ENCODE measurements at regions not wholly inside any gene's neighbourhood (a gene's known extent, or its start where the extent isn't known, plus 50 kb on each side); places are given as distances from the start of the nearest gene placed in this dataset.

- no peak for DNase-seq (ENCODE audit: low read depth in 2 of 2)
Observed at GRCh38 chr14:98226411-98226810, 1045.6 kb downstream of the BCL11B start.

GRCh38 chr14:98227000-98227726, 1044.8 kb downstream of the BCL11B start:
- DNase-seq (ENCODE audit: low read depth in 2 of 2): peak; percentile 29 to 43

GRCh38 chr14:98227727-98228111, 1044.3 kb downstream of the BCL11B start:
- no peak for DNase-seq (ENCODE audit: low read depth in 2 of 2)

- no peak for DNase-seq (ENCODE audit: low read depth in 2 of 2)
Observed at GRCh38 chr14:98229656-98230366, 1042.2 kb downstream of the BCL11B start.

GRCh38 chr14:98230411-98230810, 1041.6 kb downstream of the BCL11B start:
- no peak for DNase-seq (ENCODE audit: low read depth in 2 of 2)

- DNase-seq (ENCODE audit: low read depth in 2 of 2): no peak
Observed at GRCh38 chr14:98231210-98231609, 1040.8 kb downstream of the BCL11B start.

- no peak for DNase-seq (ENCODE audit: low read depth in 2 of 2)
Observed at GRCh38 chr14:98233656-98234055, 1038.3 kb downstream of the BCL11B start.

- DNase-seq (ENCODE audit: low read depth in 2 of 2): no peak
Observed at GRCh38 chr14:98234208-98234607, 1037.8 kb downstream of the BCL11B start.

- no peak for DNase-seq (ENCODE audit: low read depth in 2 of 2)
Observed at GRCh38 chr14:98236314-98236713, 1035.7 kb downstream of the BCL11B start.

- no peak for DNase-seq (ENCODE audit: low read depth in 2 of 2)
Observed at GRCh38 chr14:98237939-98238338, 1034.1 kb downstream of the BCL11B start.

GRCh38 chr14:98240376-98240775, 1031.6 kb downstream of the BCL11B start:
- no peak for DNase-seq (ENCODE audit: low read depth in 2 of 2)

GRCh38 chr14:98242903-98243302, 1029.1 kb downstream of the BCL11B start:
- no peak for DNase-seq (ENCODE audit: low read depth in 2 of 2)

- no peak for DNase-seq (ENCODE audit: low read depth in 2 of 2)
Observed at GRCh38 chr14:98243332-98243731, 1028.7 kb downstream of the BCL11B start.

- no peak for DNase-seq (ENCODE audit: low read depth in 2 of 2)
Observed at GRCh38 chr14:98244162-98244948, 1027.6 kb downstream of the BCL11B start.

- DNase-seq (ENCODE audit: low read depth in 2 of 2): no peak
Observed at GRCh38 chr14:98244966-98245569, 1026.9 kb downstream of the BCL11B start.

- no peak for DNase-seq (ENCODE audit: low read depth in 2 of 2)
Observed at GRCh38 chr14:98249057-98249456, 1022.9 kb downstream of the BCL11B start.

GRCh38 chr14:98249476-98249875, 1022.5 kb downstream of the BCL11B start:
- no peak for DNase-seq (ENCODE audit: low read depth in 2 of 2)

- no peak for DNase-seq (ENCODE audit: low read depth in 2 of 2)
Observed at GRCh38 chr14:98252820-98253219, 1019.2 kb downstream of the BCL11B start.

- DNase-seq (ENCODE audit: low read depth in 2 of 2): no peak
Observed at GRCh38 chr14:98259881-98260280, 1012.1 kb downstream of the BCL11B start.

GRCh38 chr14:98262566-98262965, 1009.4 kb downstream of the BCL11B start:
- DNase-seq (ENCODE audit: low read depth in 2 of 2): no peak

- no peak for DNase-seq (ENCODE audit: low read depth in 2 of 2)
Observed at GRCh38 chr14:98269533-98269932, 1002.5 kb downstream of the BCL11B start.

GRCh38 chr14:98270201-98270600, 1001.8 kb downstream of the BCL11B start:
- no peak for DNase-seq (ENCODE audit: low read depth in 2 of 2)

Data from activated CD4-positive, alpha-beta T cell treated with anti-CD3 and anti-CD28 coated beads for 24 hours (primary cell).